GM19395 (cell line): ENCODE measurements at regions not wholly inside any gene's neighbourhood (a gene's known extent, or its start where the extent isn't known, plus 50 kb on each side); places are given as distances from the start of the nearest gene placed in this dataset.
"Not testable (repeated sequence)": the region's sequence is repeated elsewhere in the genome, so short reads cannot be mapped to it uniquely, and the experiment has no call there.

Experiments
- ATAC-seq: cut with Tn5 transposase; IDR thresholded peaks from one replicate; pipeline ENCODE4 v1.9.1; 2021; ENCODE audit warnings: mild to moderate bottlenecking, moderate library complexity; ENCODE audit not compliant: unreplicated experiment

- no peak for ATAC-seq
Measured at GRCh38 chr6:119686644-119687043, 337.1 kb upstream of the MAN1A1 start.

- ATAC-seq: no peak
Measured at GRCh38 chr6:119686240-119686639, 336.7 kb upstream of the MAN1A1 start.

- ATAC-seq: no peak
Measured at GRCh38 chr6:119683671-119684070, 334.1 kb upstream of the MAN1A1 start.

- ATAC-seq: no peak
Measured at GRCh38 chr6:119683031-119683430, 333.5 kb upstream of the MAN1A1 start.

- ATAC-seq: no peak
Measured at GRCh38 chr6:119678961-119679360, 329.4 kb upstream of the MAN1A1 start.

GRCh38 chr6:119677384-119677783 lies 327.8 kb upstream of the MAN1A1 start:
- no peak for ATAC-seq

GRCh38 chr6:119676961-119677360 lies 327.4 kb upstream of the MAN1A1 start:
- no peak for ATAC-seq

GRCh38 chr6:119676230-119676629 lies 326.7 kb upstream of the MAN1A1 start:
- no peak for ATAC-seq

GRCh38 chr6:119673741-119674140 lies 324.2 kb upstream of the MAN1A1 start:
- no peak for ATAC-seq

GRCh38 chr6:119672725-119673124 lies 323.2 kb upstream of the MAN1A1 start:
- no peak for ATAC-seq

- ATAC-seq: no peak
Measured at GRCh38 chr6:119671105-119671504, 321.5 kb upstream of the MAN1A1 start.

- peak; percentile 67 for ATAC-seq
Measured at GRCh38 chr6:119669221-119669620, 319.7 kb upstream of the MAN1A1 start.

GRCh38 chr6:119665432-119665831 lies 315.9 kb upstream of the MAN1A1 start:
- ATAC-seq: not testable (repeated sequence)

- peak; percentile 71 for ATAC-seq
Measured at GRCh38 chr6:119661628-119662027, 312.1 kb upstream of the MAN1A1 start.

GRCh38 chr6:119661078-119661477 lies 311.5 kb upstream of the MAN1A1 start:
- ATAC-seq: no peak

- ATAC-seq: no peak
Measured at GRCh38 chr6:119658917-119659316, 309.4 kb upstream of the MAN1A1 start.

- no peak for ATAC-seq
Measured at GRCh38 chr6:119655124-119655523, 305.6 kb upstream of the MAN1A1 start.

- no peak for ATAC-seq
Measured at GRCh38 chr6:119653329-119653728, 303.8 kb upstream of the MAN1A1 start.

GRCh38 chr6:119649531-119649930 lies 300.0 kb upstream of the MAN1A1 start:
- ATAC-seq: no peak

- ATAC-seq: no peak
Measured at GRCh38 chr6:119647309-119647708, 297.7 kb upstream of the MAN1A1 start.

- no peak for ATAC-seq
Measured at GRCh38 chr6:119643876-119644275, 294.3 kb upstream of the MAN1A1 start.

GRCh38 chr6:119637768-119638167 lies 288.2 kb upstream of the MAN1A1 start:
- ATAC-seq: no peak

GRCh38 chr6:119636060-119636459 lies 286.5 kb upstream of the MAN1A1 start:
- no peak for ATAC-seq

- no peak for ATAC-seq
Measured at GRCh38 chr6:119633461-119633860, 283.9 kb upstream of the MAN1A1 start.
